ENCODE measurements at regions not wholly inside any gene's neighbourhood (a gene's known extent, or its start where the extent isn't known, plus 50 kb on each side); places are given as distances from the start of the nearest gene placed in this dataset.

- TF ChIP-seq WRNIP1 (IDR thresholded peaks at IDR 0.05; ENCODE audit: borderline replicate concordance, low read depth, low read length) (no peak), JUND (IDR thresholded peaks at IDR 0.05; ENCODE audit: low read depth, low read length) (no peak), ELK1 (IDR thresholded peaks at IDR 0.05; ENCODE audit: low read depth, low read length) (no peak), SIN3A (IDR thresholded peaks at IDR 0.05; ENCODE audit: low read depth, low read length) (no peak), CREB1 (IDR thresholded peaks at IDR 0.05; ENCODE audit: low read depth) (no peak), MEF2B (IDR thresholded peaks at IDR 0.05; ENCODE audit: partially characterized antibody, poor library complexity, severe bottlenecking) (peak; percentile 99), ZNF687 (IDR thresholded peaks at IDR 0.05) (peak; percentile 100), SMC3 (IDR thresholded peaks at IDR 0.05; ENCODE audit: borderline replicate concordance, low read length) (peak; percentile 80), TCF3 (IDR thresholded peaks at IDR 0.05; ENCODE audit: borderline replicate concordance, insufficient read depth, low read depth, low read length) (peak; percentile 79; the same call in 1 of the 2 replicates), ZNF592 (IDR thresholded peaks at IDR 0.05) (peak; percentile 92), RBBP5 (conservative IDR thresholded peaks at IDR 0.05) (no peak), ZBTB11 (CRISPR knock-in tag; IDR thresholded peaks at IDR 0.05) (no peak), BCL3 (IDR thresholded peaks at IDR 0.05; ENCODE audit: borderline replicate concordance, insufficient read depth, low read depth, low read length, poor library complexity, severe bottlenecking) (peak; percentile 97)
Measured at GRCh38 chr6:227074-227782, 65.1 kb upstream of the DUSP22 start (continued).
